GM18907 (cell line): ENCODE measurements at regions not wholly inside any gene's neighbourhood (a gene's known extent, or its start where the extent isn't known, plus 50 kb on each side); places are given as distances from the start of the nearest gene placed in this dataset.
"Not testable (repeated sequence)": the region's sequence is repeated elsewhere in the genome, so short reads cannot be mapped to it uniquely, and the experiment has no call there.

Experiments
- ATAC-seq: cut with Tn5 transposase; IDR thresholded peaks from one replicate; pipeline ENCODE4 v1.9.1; 2021; ENCODE audit warnings: mild to moderate bottlenecking, moderate library complexity; ENCODE audit not compliant: unreplicated experiment

DNA sequence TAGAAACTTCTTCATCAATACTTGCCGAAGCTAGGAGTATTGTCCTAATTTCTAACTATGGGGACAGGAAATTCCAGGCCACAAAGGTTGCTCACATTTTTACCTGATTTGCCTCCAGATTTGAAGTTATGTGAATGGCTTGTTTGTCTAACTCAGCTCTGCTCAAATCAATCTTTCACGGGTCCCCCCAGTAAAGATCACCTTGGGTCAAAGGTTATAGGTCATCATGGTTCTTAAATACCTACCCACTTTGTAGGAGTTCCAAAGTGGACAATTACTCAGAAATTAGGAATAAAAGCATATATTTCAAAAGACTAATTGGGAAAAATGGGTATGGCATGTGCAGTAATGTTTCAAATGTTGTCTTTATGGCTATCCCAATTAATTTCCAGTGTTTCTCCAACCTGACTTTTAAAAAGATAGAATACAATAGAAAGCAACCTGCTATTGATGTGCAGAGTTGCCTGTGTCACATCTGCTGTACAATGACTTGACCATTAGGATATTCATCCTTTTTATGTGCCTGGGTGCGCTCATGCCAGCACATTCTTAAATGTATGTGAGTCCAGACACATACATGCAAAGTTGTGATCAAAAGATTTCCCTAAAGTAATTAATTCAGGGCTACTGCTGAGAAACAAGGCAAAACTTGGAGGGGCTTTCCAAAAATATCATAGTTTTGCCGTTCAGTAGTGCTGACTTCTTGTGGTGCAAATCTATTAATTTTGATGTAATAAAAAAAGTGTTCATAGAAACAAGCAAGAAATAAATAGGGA, 126.1 kb downstream of the MYCN start:
- ATAC-seq, result no peak

DNA sequence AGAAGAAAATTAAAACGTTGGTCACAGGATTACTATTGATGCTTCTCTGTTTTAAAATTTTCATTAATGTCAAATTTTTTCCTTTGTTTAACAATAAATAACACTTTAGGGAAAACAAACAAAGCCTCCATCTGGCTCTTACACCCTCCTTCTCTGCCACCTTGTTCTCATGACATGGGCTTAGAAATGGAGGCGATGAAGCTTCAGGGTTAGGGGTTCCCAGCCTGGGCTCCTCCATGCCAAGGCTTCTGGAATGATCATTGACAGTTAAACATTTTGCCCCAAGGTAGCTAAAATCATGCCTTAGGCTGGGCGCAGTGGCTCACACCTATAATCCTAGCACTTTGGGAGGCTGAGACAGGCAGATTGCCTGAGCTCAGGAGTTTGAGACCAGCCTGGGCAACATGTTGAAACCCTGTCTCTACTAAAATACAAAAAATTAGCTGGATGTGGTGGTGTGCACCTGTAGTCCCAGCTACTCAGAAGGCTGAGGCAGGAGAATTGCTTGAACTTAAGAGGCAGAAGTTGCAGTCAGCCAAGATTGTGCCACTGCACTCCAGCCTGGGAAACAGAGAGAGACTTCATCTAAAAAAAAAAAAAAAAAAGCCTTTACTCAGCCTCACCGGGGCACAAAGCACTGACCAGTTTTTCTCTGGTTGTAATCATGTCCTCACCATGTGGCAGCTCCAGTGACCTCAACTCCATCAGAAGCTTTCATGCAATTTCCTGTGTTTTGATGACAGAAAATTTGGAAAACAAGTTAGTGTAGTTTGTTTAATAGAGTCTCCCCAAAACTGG, 125.1 kb downstream of the MYCN start:
- ATAC-seq, result not testable (repeated sequence)

DNA sequence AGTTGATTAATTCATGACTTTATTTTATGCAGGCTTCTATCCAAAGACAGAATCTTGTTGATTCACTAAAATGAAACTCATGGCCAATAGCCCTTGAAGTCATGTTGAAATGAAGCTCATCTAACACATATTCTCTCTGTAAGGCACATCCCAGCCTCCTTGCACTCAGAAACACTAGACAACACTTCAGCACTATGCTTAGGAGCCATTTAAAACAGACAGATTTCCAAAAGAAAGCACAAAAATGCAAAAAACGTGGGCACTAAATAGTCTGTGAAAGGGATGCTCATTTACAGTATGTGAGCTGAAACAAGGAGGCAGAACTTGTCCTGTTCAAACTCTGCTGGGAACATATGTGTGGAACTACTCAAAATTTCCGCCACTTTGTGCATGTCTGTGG, 124.4 kb downstream of the MYCN start:
- ATAC-seq, result no peak

DNA sequence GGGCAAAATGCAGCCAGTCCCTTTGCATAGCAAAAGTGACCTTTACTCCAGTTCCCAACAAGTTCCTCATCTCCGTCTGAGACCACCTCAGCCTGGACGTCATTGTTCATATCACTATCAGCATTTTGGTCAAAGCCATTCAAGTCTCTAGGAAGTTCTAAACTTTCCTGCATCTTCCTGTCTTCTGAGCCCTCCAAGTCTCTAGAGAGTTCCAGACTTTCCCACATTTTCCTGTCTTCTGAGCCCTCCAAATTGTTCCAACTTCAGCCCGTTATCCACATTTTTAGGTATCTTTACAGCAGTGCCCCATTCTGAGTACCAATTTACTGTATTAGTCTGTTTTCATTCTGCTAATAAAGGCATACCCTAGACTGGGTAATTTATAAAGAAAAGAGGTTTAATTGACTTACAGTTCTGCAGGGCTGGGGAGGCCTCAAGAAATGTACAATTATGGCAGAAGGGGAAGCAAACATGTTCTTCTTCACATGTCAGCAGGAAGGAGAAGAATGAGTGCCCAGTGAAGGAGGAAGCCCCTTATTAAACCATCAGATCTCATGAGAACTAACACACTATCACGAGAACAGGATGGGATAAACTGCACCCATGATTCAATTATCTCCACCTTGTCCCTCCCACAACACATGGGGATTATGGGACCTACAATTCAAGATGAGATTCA, 123.7 kb downstream of the MYCN start:
- ATAC-seq, result no peak

DNA sequence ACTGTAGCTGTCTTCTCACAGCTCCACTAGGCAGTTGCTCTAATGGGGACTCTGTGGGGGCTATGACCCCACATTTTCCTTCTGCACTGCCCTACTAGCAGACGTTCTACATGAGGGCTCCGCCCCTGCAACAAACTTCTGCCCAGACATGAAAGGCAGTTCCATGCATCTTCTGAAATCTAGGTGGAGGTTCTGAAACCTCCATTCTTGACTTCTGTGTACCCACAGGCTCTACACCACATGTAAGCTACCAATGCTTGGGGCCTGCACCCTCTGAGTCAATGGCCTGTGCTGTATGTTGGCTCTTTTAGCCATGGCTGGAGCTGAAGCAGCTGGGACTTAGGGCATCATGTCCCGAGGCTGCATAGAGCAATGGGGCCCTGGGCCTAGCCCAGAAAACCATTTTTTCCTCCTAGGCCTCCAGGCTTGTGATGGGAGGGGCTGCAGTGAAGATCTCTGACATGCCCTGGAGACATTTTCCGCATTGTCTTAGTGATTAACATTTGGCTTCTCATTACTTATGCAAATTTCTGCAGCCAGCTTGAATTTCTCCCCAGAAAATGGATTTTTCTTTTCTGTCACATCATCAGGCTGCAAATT, 123.0 kb downstream of the MYCN start:
- ATAC-seq, result no peak

DNA sequence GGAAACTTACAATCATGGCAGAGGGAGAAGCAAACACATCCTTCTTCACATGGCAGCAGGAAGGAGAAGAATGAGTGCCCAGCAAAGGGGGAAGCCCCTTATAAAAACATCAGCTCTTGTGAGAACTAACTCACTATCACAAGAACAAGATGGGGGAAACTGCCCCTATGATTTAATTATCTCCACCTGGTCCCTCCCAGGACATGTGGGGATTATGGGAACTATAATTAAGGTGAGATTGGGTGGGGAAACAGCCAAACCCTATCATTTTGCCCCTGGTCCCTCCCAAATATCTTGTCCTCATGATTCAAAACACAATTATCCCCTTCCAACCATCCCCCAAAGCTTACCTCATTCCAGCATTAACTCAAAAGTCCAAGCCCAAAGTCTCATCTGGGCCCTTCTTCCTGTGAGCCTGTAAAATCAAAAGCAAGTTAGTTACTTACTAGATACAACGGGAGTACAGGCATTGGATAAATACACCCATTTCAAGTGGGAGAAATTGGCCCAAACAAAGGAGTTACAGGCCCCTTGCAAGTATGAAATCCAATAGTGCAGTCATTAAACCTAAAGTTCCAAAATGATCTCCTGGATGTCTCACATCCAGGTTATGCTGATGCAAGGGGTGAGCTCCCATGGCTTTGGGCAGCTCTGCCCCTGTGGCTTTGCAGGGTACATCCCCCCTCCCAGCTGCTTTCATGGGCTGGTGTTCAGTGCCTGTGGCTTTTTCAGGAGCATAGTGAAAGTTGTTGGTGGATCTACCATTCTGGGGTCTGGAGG, 122.3 kb downstream of the MYCN start:
- ATAC-seq, result no peak

DNA sequence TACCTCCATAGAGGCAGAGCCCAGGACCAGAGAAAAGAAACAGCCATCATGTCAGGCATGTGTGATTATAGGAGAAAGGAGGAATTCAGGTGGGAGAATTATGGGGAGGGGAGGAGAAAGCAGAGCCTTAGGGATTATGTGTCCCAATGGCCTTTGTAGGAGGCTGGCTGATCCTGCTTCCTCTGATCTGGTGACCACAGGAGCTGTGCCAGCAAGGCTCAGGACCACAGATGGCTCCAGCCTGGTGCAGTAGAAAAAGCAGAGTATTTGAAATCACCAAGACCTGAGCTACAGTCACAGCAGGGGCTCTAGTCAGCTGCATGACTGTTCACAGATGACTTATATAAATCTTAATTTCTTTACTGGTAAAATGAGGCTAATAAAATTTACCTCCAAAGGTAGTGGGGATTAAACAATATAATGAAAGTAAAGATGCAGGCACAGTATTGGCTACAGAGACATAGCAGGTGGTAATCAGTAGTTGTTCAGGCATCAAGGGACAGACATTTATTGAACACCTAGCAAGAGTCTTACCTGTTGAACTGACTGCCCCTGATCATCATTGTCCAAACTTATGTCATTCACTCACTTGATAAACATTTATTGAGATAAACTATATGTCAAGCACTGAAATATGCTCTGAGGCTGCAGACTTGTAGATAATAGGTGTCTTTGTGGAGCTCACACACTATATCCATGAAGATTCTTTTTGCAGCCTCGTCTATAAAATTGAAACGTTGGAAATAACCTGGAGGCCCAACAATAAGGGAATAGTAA, 121.3 kb downstream of the MYCN start:
- no peak for ATAC-seq

DNA sequence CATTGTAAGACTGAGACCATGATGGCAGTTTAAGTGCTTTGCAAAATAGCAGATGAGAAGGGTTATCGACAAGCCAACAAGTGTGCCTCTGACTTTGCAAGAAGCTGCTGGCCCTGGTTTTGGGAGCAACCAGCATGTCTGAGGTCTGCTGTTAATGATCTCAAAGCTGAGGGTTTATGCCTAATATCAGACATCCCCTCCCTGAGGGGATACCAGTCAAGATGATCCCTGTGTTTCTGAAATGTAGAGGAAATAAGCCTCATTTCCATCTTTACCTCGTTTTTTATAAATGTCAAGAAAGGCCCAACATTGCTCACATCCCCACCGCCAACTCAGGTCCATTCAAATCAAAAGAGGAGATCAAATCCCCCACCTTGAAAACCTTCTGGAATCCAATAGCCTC, 120.6 kb downstream of the MYCN start:
- no peak for ATAC-seq

DNA sequence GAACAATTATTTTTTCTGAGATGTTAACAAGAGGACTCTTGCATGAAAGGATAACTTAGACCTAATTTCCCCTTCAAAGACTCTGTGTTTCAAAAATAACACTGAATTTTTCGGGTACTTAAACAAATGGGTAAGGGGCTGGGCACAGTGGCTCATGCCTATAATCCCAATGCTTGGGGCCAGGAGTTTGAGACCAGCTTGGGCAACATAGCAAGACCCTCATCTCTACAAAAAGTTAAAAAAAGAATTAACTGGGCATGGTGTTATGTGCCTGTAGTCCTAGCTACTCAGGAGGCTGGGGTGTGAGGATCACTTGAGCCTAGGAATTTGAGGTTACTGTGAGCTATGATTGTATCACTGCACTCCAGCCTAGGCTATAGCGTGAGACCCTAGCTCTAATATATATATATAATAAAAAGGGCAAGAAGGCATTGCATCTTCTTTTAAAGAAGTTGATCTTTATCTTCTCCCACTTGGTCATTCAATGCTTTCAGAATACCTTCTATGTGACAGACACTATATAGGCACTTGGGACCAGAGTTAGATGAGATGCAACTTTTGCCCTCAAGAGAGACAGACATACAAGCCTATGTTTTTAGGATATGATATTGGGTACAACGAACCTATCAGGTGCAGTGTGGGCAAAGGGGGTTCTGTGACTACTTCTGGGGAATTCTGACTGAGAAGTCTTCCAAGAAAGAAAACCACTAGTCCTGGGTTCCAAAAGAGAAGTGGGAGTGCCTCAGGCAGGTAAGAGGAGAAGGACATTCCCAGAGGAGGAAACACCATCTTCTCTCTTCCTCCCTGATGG, 120.0 kb downstream of the MYCN start:
- no peak for ATAC-seq

DNA sequence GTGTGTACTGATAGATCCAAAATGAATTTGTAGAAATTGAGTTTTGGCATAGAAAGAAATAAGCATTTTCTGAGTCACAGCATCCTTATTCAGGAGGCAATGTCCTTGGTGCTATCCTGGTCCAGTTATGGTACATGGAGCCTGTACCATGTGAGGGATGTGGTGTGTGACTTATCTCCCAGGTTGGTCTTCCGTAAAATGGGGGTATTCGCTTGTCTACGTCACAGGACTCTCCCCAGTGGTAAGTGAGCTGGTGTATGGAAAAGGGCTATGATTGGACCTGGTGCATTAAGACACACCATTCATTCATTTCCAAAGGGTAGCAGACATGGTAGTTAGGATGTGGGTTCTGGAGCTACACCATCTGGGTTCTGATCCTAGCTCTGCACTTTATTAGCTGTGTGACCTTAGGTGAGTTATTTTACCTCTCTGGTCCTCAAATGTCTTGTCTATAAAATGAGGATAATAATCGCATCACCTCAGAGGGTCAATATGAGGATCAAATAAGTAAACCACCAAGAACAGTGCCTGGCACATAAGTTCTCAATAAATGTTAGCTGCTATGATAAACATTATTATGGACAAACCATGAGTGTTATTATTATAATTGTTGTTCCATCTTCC, 119.2 kb downstream of the MYCN start:
- no peak for ATAC-seq

DNA sequence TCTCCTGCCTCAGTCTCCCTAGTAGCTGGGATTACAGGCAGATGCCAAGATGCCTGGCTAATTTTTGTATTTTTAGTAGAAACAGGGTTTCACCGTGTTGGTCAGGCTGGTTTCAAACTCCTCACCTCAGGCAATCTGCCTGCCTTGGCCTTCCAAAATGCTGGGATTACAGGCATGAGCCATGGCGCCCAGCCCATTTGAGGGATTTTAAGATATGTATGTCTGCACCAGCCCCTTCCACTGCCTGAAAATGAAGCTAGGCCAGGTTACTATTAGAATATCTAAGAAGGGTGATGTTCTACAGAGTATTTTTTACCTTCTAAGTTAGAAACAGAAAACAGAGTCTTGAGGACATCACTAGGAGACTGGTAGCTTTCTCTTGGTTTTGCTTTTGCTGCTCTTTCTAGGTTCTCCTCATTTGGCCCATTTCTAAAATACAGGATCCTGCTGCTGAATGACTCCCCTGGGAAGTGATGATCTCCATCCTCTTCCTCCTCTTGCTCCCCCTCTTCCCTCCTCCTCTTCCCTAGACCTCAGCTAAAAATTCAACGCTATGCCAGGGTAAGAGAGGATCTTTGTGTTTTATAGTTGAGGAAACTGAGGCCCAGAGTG, 118.5 kb downstream of the MYCN start:
- no peak for ATAC-seq

DNA sequence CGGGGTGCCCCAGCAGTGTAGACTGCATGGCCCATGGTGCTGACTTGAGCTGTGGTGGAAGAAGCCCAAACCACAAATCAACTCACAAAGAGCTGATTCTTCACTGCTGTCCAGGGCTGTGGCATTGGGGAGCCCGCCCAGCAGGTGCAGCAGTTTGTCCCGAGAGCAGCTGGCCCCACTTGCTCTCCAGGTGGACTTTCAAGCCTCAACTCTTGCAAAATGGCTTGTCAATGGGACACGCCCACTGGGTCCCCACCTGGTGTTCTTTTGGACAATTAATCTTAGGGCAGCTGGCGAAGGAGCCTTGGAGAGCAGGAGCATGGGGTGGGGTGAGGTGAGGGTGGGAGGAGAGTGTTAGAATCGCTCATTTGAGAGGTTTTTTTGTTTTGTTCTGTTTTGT, 117.9 kb downstream of the MYCN start:
- no peak for ATAC-seq

DNA sequence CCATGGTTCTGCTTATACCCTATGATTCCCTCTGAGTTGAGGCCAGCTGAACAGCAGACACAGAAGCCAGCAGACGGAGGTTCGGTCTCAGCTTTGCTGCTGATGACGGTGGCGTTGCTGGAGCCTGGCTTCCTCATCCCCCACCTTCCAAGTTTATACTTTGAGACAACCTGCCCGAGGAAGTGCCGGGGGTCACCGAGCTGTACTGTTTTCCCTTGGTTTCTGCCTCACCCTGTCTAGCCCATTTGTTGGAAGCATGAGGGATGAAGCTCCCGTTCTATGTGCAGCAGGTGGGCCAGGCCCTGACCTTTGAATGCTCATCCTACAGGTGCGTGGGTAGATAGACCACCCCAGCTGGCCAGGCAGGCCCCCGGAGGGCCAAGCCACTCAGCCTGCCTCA, 117.3 kb downstream of the MYCN start:
- ATAC-seq, result no peak

DNA sequence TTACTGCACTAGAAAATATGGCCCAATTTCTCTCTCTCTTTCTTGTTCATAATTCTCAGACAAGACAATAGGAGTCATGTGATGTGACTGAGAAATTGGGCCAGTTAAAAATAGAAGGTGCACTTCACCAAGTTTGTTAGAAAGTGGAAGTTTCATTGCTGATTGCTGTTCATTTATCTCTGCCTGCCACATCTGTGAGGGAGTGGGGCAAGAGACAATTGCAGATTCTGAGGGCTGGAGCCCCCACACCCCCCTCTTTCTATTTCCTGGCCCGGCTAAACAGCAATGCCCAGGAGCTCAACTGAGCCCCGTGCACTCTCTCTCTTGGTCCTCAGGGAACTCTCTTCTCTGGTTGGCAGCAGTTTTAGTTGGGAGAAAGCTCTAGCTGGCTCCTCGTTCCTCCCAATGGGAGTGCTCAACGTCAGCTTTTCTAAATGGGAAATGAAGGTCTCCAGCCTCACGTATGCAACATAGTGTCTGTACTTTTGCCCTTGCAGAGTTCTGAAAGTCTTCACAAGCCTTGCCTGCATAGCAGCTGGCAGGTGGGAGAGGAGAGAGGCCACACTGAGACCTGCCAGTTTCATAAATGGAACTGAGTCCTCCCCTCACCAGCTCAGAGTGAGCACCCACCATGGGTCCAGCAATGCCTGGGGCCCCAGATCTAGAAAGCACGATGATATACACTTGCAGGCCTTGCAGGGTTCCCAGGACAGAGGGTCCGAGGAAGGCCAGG, 115.7 kb downstream of the MYCN start:
- peak; percentile 82 for ATAC-seq

DNA sequence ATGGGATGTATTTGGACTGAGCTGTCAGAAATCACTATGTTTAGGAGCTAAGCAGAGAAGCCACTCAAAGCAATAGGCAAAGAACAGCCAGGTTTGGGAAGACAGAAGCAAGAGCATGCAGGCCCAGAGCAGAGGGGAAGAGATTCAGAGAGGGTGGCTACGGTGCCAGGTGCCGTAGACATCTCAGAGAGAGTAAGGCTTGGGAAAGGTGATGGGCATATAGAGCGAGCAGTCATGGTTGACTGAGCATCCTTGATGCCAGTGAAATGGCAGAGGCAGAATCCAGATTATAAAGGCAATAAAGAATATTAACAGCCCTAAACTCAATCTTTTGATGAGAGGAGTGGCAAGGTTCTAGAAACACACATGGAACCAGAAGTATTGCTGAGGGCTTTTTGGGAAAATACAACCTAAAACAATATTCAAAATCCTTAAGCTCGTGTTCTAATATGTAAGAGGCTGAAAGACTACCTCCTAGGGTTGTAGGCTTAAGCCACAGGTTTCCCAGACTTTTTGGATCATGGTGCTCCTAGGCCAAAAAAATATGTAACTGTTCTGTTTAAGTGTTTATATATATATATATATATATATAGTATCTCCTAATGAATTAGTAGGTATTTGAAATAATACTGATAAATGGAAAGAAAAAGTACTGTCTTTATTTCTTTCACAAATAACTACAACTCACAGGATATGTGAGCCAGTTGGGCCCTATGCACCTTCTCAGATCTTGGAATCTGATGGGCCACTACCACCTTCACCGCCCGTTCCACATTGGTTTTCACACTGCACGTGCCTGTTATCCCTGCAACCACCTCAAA, 113.3 kb downstream of the MYCN start:
- ATAC-seq, result no peak

DNA sequence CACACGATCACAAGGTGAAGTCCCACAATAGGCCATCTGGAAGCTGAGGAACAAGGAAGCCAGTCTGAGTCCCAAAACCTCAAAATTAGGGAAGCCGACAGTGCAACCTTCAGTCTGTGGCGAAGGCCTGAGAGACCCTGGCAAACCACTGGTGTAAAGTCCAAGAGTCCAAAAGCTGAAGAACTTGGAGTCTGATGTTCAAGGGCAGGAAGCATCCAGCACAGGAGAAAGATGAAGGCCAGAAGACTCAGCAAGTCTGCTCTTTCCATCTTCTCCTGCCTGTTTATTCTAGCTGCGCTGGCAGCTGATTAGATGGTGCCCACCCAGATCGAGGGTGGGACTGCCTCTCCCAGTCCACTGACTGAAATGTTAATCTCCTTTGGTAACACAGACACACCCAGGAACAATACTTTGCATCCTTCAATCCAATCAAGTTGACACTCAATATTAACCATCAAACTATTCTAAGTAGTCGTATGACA, 112.3 kb downstream of the MYCN start:
- not testable (repeated sequence) for ATAC-seq
